Brain microvascular endothelial cell (primary cell): ENCODE measurements at regions not wholly inside any gene's neighbourhood (a gene's known extent, or its start where the extent isn't known, plus 50 kb on each side); places are given as distances from the start of the nearest gene placed in this dataset.
"Not testable (repeated sequence)": the region's sequence is repeated elsewhere in the genome, so short reads cannot be mapped to it uniquely, and the experiment has no call there.

Experiments
- DNase-seq: peaks from one replicate; pipeline ENCODE4 v3.0.0-alpha.2; 2020
- H3K27ac ChIP-seq: fragments of 250-450 bp; sonication (Bioruptor Pico); 2 replicates; pipeline ENCODE4 v1.5.1; 2020; ENCODE audit warnings: mild to moderate bottlenecking, moderate library complexity
- H3K27me3 ChIP-seq: fragments of 250-450 bp; sonication (Bioruptor Pico); replicated peaks from 2 replicates; pipeline ENCODE4 v1.5.1; 2020; ENCODE audit warnings: mild to moderate bottlenecking
- H3K36me3 ChIP-seq: fragments of 250-450 bp; sonication (Bioruptor Pico); replicated peaks from 2 replicates; pipeline ENCODE4 v1.5.1; 2020; ENCODE audit warnings: mild to moderate bottlenecking
- H3K4me3 ChIP-seq: 2 replicates; pipeline ENCODE4 v1.5.1; 2011; ENCODE audit warnings: low read depth, mild to moderate bottlenecking, control low read depth, low read length, moderate library complexity
- in situ Hi-C: cut with HindIII; loops from 2 replicates; pipeline ENCODE4 v1.10.0; 2017; ENCODE audit warnings: low sequenced_read_pairs, low pct_ligation_motif_present
- TF ChIP-seq, protein P1 (sequence below): IDR thresholded peaks from 2 replicates; pipeline ENCODE4 v1.5.1; 2011; ENCODE audit warnings: low read depth, mild to moderate bottlenecking, moderate library complexity, low read length, control low read depth, inconsistent platforms; ENCODE audit errors: missing control alignments

DNA sequence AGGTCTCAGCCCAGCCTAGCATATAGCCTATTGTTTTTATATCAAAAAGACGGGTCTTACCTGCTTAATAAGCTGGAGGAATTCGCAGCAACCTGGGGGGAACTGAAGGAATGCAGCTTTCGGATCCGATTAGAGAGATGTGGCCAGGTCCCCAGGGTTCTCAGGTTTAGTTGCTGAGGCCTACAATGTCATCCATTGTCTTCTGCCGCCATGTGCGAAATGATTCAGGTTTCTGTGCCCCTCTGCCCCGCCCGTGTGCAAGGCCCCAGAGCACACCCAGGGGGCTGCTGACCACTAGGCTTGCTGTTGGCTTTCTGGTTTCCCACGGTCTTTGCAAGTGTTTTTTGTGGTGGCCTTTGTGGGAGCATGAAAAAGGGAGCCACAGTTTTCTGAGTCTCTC is 154.5 kb upstream of the TBX3 start:
- no peaks in the 10 kb centered on the region for H3K27me3 ChIP-seq
- H3K27ac ChIP-seq = no peak overlapping the region
- H3K36me3 ChIP-seq = no peaks in the 10 kb centered on the region
- in situ Hi-C loops = no loop called here
- TF ChIP-seq, protein P1, sequence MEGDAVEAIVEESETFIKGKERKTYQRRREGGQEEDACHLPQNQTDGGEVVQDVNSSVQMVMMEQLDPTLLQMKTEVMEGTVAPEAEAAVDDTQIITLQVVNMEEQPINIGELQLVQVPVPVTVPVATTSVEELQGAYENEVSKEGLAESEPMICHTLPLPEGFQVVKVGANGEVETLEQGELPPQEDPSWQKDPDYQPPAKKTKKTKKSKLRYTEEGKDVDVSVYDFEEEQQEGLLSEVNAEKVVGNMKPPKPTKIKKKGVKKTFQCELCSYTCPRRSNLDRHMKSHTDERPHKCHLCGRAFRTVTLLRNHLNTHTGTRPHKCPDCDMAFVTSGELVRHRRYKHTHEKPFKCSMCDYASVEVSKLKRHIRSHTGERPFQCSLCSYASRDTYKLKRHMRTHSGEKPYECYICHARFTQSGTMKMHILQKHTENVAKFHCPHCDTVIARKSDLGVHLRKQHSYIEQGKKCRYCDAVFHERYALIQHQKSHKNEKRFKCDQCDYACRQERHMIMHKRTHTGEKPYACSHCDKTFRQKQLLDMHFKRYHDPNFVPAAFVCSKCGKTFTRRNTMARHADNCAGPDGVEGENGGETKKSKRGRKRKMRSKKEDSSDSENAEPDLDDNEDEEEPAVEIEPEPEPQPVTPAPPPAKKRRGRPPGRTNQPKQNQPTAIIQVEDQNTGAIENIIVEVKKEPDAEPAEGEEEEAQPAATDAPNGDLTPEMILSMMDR = no peak
- DNase-seq = no peak
- no peak overlapping the region for H3K4me3 ChIP-seq

DNA sequence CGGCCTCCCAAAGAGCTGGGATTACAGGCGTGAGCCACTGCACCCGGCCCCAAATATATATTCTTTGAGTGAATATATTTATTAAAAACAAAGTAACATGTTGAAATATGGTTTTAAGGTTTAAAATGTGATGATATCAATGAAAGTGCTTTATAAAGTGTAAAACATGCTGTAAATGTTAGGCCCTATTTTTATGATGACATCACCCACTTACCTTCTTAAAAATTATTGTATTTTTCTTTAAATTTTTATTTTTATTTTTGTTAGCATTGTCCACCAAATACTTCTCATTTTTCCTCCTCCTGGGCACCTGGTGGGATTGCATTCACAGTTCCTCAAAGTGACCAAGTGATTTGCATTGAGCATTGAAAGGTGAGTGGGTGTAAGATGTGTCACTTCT is 152.6 kb upstream of the TBX3 start:
- H3K36me3 ChIP-seq = no peaks in the 10 kb centered on the region
- no peak overlapping the region for H3K27ac ChIP-seq
- H3K4me3 ChIP-seq = no peak overlapping the region
- no peaks in the 10 kb centered on the region for H3K27me3 ChIP-seq
- TF ChIP-seq, protein P1 = no peak
- DNase-seq = no peak
- in situ Hi-C loops = no loop called here

DNA sequence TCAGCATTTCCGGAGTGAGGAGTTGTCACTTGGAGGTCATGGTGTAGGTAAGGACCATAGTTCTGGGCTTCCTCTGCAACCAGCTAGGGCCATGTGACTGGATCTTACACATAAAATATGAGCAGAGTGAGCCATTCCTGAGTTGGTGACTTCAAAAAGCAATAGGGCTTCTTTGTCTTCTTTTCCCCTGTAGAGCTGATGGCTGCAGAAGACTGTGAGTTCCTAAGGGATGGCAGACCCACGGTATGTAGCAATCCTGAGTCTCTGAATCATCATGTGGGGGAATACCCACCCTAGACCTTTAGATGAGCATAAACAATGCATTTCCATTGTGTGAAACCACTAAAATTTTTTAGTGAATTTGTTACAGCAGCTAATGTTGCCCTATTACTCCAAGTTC is 151.1 kb upstream of the TBX3 start:
- no peak overlapping the region for H3K4me3 ChIP-seq
- TF ChIP-seq, protein P1 = no peak
- peak; percentile 57 for DNase-seq
- H3K27me3 ChIP-seq = no peaks in the 10 kb centered on the region
- peak overlapping the region; percentile 21 for H3K27ac ChIP-seq
- in situ Hi-C loops = no loop called here
- H3K36me3 ChIP-seq = no peaks in the 10 kb centered on the region

DNA sequence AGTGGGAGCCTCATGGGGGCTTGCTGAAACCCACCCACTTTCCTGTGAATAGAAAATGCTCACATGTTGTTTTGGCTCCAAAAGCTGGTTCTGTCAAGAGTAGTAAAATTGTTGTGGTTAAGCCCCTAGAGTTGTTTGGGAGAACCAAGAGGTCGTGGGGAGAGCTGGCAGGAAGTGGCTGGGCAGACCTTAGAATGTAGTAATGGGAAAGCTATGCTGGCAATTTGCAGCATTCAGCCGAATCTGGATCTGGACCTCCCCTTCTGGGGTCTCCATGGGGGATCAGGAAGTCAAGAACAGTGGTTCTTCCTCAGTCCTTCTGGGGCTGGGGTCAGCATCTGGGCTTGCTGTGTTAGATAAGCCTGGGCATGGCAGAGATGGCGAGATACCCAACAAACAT is 150.6 kb upstream of the TBX3 start:
- Histone ChIP-seq H3K27ac (peak overlapping the region; percentile 21), H3K27me3 (no peaks in the 10 kb centered on the region), H3K36me3 (no peaks in the 10 kb centered on the region), H3K4me3 (no peak overlapping the region)
- DNase-seq = peak; percentile 6
- TF ChIP-seq, protein P1 = no peak
- in situ Hi-C loops = no loop called here

DNA sequence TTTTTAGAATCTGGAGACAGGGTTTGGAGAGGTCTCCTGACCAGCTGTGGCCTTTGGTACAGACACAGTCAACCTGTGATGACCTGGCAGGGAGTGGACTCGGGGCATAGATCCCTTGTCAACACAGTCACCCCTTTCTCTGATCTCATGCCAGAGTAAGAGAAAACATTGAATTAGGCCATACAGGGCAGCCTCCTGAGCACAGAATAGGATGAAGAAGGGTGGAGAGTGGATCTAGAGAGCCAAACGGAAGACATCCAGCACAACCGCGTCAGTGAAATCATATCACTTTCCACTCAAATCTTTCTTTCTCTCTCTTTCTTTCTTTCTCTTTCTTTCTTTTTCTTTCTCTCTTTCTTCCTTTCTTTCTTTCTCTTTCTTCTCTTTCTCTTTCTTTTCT is 145.9 kb upstream of the TBX3 start:
- Histone ChIP-seq H3K27ac (no peak overlapping the region), H3K4me3 (no peak overlapping the region), H3K36me3 (no peaks in the 10 kb centered on the region), H3K27me3 (no peaks in the 10 kb centered on the region)
- TF ChIP-seq, protein P1 = no peak
- in situ Hi-C loops = no loop called here
- DNase-seq = no peak

DNA sequence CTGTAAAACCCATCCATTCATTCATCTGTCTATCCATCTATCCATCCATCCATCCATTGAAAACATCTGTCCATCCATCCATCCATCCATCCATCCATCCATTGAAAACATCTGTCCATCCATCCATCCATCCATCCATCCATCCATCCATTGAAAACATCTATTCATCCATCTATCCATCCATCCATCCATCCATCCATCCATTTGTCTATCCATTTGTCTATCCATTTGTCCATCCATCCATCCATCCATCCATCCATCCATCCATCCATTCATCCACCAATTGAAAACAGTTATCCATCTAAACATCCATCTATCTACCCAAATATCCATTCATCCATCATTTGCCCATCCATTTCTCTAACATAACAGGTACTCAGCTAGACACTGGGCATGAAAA is 145.3 kb upstream of the TBX3 start:
- H3K27me3 ChIP-seq, DNase-seq, H3K4me3 ChIP-seq, in situ Hi-C loops, H3K36me3 ChIP-seq, H3K27ac ChIP-seq: not testable (repeated sequence)
